ENCODE measurements at regions not wholly inside any gene's neighbourhood (a gene's known extent, or its start where the extent isn't known, plus 50 kb on each side); places are given as distances from the start of the nearest gene placed in this dataset.

GRCh38 chr12:24281341-24281740 lies 331.9 kb upstream of the SOX5 start (continued):
- no peak for TF ChIP-seq ZNF510 (CRISPR knock-in tag; IDR thresholded peaks at IDR 0.05; ENCODE audit: low read depth)
- TF ChIP-seq, protein P1, sequence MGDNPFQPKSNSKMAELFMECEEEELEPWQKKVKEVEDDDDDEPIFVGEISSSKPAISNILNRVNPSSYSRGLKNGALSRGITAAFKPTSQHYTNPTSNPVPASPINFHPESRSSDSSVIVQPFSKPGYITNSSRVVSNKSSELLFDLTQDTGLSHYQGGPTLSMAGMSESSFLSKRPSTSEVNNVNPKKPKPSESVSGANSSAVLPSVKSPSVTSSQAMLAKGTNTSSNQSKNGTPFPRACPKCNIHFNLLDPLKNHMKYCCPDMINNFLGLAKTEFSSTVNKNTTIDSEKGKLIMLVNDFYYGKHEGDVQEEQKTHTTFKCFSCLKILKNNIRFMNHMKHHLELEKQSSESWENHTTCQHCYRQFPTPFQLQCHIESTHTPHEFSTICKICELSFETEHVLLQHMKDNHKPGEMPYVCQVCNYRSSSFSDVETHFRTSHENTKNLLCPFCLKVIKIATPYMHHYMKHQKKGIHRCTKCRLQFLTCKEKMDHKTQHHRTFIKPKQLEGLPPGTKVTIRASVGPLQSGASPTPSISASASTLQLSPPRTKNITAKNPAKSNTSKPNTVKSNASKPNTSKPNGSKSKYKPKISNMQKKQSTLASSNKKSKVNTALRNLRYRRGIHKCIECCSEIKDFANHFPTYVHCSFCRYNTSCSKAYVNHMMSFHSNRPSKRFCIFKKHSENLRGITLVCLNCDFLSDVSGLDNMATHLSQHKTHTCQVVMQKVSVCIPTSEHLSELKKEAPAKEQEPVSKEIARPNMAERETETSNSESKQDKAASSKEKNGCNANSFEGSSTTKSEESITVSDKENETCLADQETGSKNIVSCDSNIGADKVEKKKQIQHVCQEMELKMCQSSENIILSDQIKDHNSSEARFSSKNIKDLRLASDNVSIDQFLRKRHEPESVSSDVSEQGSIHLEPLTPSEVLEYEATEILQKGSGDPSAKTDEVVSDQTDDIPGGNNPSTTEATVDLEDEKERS (CRISPR knock-in tag; IDR thresholded peaks at IDR 0.05), result no peak
- no peak for TF ChIP-seq PCBP1 (IDR thresholded peaks at IDR 0.05; ENCODE audit: borderline replicate concordance, low read depth, low read length)
- TF ChIP-seq SIX1 (CRISPR knock-in tag; IDR thresholded peaks at IDR 0.05; ENCODE audit: borderline replicate concordance), result no peak

GRCh38 chr12:24280056-24280842 lies 330.8 kb upstream of the SOX5 start:
- Histone ChIP-seq H3K4me1 (ENCODE audit: insufficient read depth, low read length) (no peaks in the 10 kb centered on the region), H3K9ac (ENCODE audit: insufficient read depth, low read depth, low read length) (no peak overlapping the region), H3K9me3 (ENCODE audit: low read length) (no peaks in the 10 kb centered on the region), H3K27ac (ENCODE audit: extremely low read length, insufficient read depth, low read length) (no peak overlapping the region), H3K79me2 (ENCODE audit: insufficient read depth, low read length) (no peaks in the 10 kb centered on the region), H3K27me3 (ENCODE audit: control insufficient read depth in 1 of 2, insufficient read depth in 2 of 2, low read length in 2 of 2) (no peaks in the 10 kb centered on the region), H3K36me3 (replicated peaks in 1 of 2; ENCODE audit: control insufficient read depth in 1 of 2, insufficient read depth in 2 of 2, low read length in 2 of 2) (no peaks in the 10 kb centered on the region), H3K4me3 (replicated peaks in 1 of 3; ENCODE audit: insufficient read depth in 1 of 3, low read depth in 2 of 3, low read length in 3 of 3) (no peak overlapping the region), H4K20me1 (ENCODE audit: insufficient read depth, low read length) (no peaks in the 10 kb centered on the region), H2AFZ (ENCODE audit: low read length) (no peak overlapping the region), H3K4me2 (ENCODE audit: low read depth, low read length) (peak overlapping the region; percentile 33; the same call in 1 of the 2 replicates)
- CTCF ChIA-PET (ENCODE audit: low intra/inter-chr PET ratio, low total read pairs), result no interaction called here
- TF ChIP-seq SRSF9 (IDR thresholded peaks at IDR 0.05; ENCODE audit: borderline replicate concordance, insufficient read depth, low read depth, low read length, poor library complexity, severe bottlenecking) (no peak), ZSCAN21 (CRISPR knock-in tag; IDR thresholded peaks at IDR 0.05; ENCODE audit: borderline replicate concordance) (no peak), U2AF1 (optimal IDR thresholded peaks at IDR 0.05; ENCODE audit: low read depth, low read length) (no peak), MIXL1 (CRISPR knock-in tag; IDR thresholded peaks at IDR 0.05) (no peak), ZNF275 (CRISPR knock-in tag; IDR thresholded peaks at IDR 0.05; ENCODE audit: borderline replicate concordance) (no peak), ZSCAN22 (CRISPR knock-in tag; IDR thresholded peaks at IDR 0.05) (no peak), HDAC6 (IDR thresholded peaks at IDR 0.05; ENCODE audit: low read depth, low read length) (no peak)
- ATAC-seq (no peak), DNase-seq (ENCODE audit: low spot score) (peak; percentile 13), FAIRE-seq (no peak)
- WGBS (ENCODE audit: low lambda C conversion rate), result 1% methylated on average over 6 of the region's 6 CpGs
- no TSS peak for BruUV-seq (replicated peaks)
- POLR2A ChIA-PET, result no interaction called here
- in situ Hi-C loops (cut with HindIII; ENCODE audit: extremely low pct_ligation_motif_present, low pct_unique_long_range_greater_than_20kb), result no loop called here
- intact Hi-C loops (cut with micrococcal nuclease; ENCODE audit: unreplicated experiment), result no loop called here

Measured in HepG2 (cell line).